WTC11 (cell line): ENCODE measurements at regions not wholly inside any gene's neighbourhood (a gene's known extent, or its start where the extent isn't known, plus 50 kb on each side); places are given as distances from the start of the nearest gene placed in this dataset.
"Not testable (repeated sequence)": the region's sequence is repeated elsewhere in the genome, so short reads cannot be mapped to it uniquely, and the experiment has no call there.

Experiments used
- FOXJ3 ChIP-seq: sonication (generic); formaldehyde crosslinking; IDR thresholded peaks from 2 replicates; pipeline ENCODE4 v1.9.0; 2021; ENCODE audit warnings: missing genetic modification reagents, mild to moderate bottlenecking, borderline replicate concordance
- ZNF263 ChIP-seq: sonication (generic); formaldehyde crosslinking; IDR thresholded peaks from 2 replicates; pipeline ENCODE4 v1.8.1; 2022; ENCODE audit warnings: low read depth, mild to moderate bottlenecking, moderate library complexity, missing genetic modification reagents

GRCh38 chr18:14606546-14606945 is 63.1 kb upstream of the POTEC start:
- TF ChIP-seq FOXJ3 (CRISPR knock-in tag); ZNF263: not testable (repeated sequence)
